ENCODE measurements at regions not wholly inside any gene's neighbourhood (a gene's known extent, or its start where the extent isn't known, plus 50 kb on each side); places are given as distances from the start of the nearest gene placed in this dataset.

DNA sequence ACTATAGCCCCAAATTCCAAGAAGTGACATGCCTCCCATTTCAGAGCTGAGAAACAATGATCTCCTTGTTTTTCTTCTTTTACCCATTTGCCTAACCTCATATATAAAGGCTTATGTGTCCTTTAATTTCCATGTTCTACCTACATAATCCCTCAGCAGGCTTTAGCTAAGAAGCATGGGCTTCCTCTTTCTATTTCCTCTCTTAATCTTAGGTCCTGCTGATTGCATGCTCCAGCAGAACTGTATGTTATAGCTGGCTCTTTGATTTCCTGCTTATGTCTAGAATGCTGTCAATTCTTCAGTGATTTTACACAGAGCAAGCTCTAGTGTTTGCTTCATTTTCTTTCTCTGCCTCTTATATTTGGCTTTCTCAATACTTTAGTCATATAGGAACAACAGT lies 151.7 kb upstream of the COX10 start:
- Histone ChIP-seq H3K27me3 (no peaks in the 10 kb centered on the region), H3K36me3 (no peaks in the 10 kb centered on the region), H3K27ac (no peak overlapping the region), H3K9me3 (no peaks in the 10 kb centered on the region), H3K4me3 (no peak overlapping the region), H3K4me1 (no peaks in the 10 kb centered on the region)
- no peak for TF ChIP-seq CTCF (IDR thresholded peaks at IDR 0.05)
- no peak for DNase-seq (ENCODE audit: low spot score)

- DNase-seq (ENCODE audit: low spot score): no peak
- Histone ChIP-seq H3K27me3 (no peaks in the 10 kb centered on the region), H3K36me3 (no peaks in the 10 kb centered on the region), H3K4me1 (no peaks in the 10 kb centered on the region), H3K9me3 (no peaks in the 10 kb centered on the region), H3K27ac (no peak overlapping the region), H3K4me3 (no peak overlapping the region)
- TF ChIP-seq CTCF (IDR thresholded peaks at IDR 0.05): no peak
Observed at GRCh38 chr17:13918247-13918646, 151.1 kb upstream of the COX10 start.

DNA sequence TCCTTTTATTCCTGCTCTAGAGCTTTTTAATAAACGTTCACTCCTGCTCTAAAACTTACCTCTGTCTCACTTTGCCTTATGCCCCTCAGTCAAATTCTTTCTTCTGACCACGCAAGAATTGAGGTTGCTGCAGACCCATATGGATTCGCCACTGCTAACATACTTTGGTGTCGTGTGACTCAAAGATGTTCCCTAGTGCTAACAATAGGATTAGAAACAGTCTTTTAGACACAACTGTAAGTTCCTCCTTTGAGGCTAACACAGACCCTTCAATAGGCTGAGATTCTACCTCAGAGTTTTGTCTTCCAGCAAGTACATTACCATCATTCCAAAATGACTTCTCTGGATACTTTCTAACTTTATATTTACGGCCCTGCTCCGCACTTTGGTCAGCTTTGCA lies 149.5 kb upstream of the COX10 start:
- H3K27me3 ChIP-seq: no peaks in the 10 kb centered on the region
- H3K9me3 ChIP-seq: no peaks in the 10 kb centered on the region
- H3K4me3 ChIP-seq: no peak overlapping the region
- H3K36me3 ChIP-seq: no peaks in the 10 kb centered on the region
- H3K27ac ChIP-seq: no peak overlapping the region
- no peak for DNase-seq (ENCODE audit: low spot score)
- TF ChIP-seq CTCF (IDR thresholded peaks at IDR 0.05): no peak
- no peaks in the 10 kb centered on the region for H3K4me1 ChIP-seq

- Histone ChIP-seq H3K27ac (no peak overlapping the region), H3K4me1 (no peaks in the 10 kb centered on the region), H3K9me3 (no peaks in the 10 kb centered on the region), H3K36me3 (no peaks in the 10 kb centered on the region), H3K4me3 (no peak overlapping the region), H3K27me3 (no peaks in the 10 kb centered on the region)
- DNase-seq (ENCODE audit: low spot score): no peak
- no peak for TF ChIP-seq CTCF (IDR thresholded peaks at IDR 0.05)
Observed at GRCh38 chr17:13920413-13920812, 148.9 kb upstream of the COX10 start.

- H3K4me3 ChIP-seq: no peak overlapping the region
- no peak for TF ChIP-seq CTCF (IDR thresholded peaks at IDR 0.05)
- H3K27me3 ChIP-seq: no peaks in the 10 kb centered on the region
- H3K27ac ChIP-seq: no peak overlapping the region
- no peaks in the 10 kb centered on the region for H3K36me3 ChIP-seq
- no peaks in the 10 kb centered on the region for H3K9me3 ChIP-seq
- no peak for DNase-seq (ENCODE audit: low spot score)
- no peaks in the 10 kb centered on the region for H3K4me1 ChIP-seq
Observed at GRCh38 chr17:13921841-13922776, 147.2 kb upstream of the COX10 start.

DNA sequence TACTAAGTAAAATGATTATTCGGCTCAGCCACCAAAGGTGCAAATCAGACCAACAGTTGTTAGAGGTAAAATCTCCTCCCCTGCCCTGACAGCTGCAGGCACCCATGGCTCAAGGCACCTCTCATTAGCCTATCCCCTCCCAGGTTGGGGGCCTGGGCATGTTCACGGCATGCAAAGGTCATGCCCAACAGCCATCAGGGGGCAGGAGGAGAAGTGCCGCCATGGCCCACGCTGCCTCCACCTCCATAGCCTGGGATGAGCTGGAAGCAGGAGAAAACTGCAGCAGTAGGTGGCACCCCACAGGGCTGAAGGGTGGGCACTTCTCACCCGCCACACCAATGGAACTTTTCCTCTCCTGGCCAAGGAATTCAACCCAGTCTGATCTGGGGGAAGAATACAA lies 146.4 kb upstream of the COX10 start:
- no peaks in the 10 kb centered on the region for H3K27me3 ChIP-seq
- no peak overlapping the region for H3K4me3 ChIP-seq
- no peak overlapping the region for H3K27ac ChIP-seq
- H3K36me3 ChIP-seq: no peaks in the 10 kb centered on the region
- DNase-seq (ENCODE audit: low spot score): no peak
- H3K9me3 ChIP-seq: no peaks in the 10 kb centered on the region
- no peaks in the 10 kb centered on the region for H3K4me1 ChIP-seq
- TF ChIP-seq CTCF (IDR thresholded peaks at IDR 0.05): no peak

Data from right atrium auricular region (tissue), 2 donors.